C4-2B (cell line): ENCODE measurements at regions not wholly inside any gene's neighbourhood (a gene's known extent, or its start where the extent isn't known, plus 50 kb on each side); places are given as distances from the start of the nearest gene placed in this dataset.

Source experiments
- CTCF ChIP-seq: fragments of 450-650 bp; conservative IDR thresholded peaks from 2 replicates; pipeline ENCODE4 v1.5.1; 2017; ENCODE audit warnings: mild to moderate bottlenecking
- ZFX ChIP-seq: fragments of 450-650 bp; IDR thresholded peaks from 2 replicates; pipeline ENCODE4 v1.6.1; 2017

- TF ChIP-seq CTCF: no peak
- TF ChIP-seq ZFX: no peak
Measured at GRCh38 chr11:37108436-37109285, 510.6 kb upstream of the RAG2 start.
